PC-9 (cell line): ENCODE measurements at regions not wholly inside any gene's neighbourhood (a gene's known extent, or its start where the extent isn't known, plus 50 kb on each side); places are given as distances from the start of the nearest gene placed in this dataset.
"Not testable (repeated sequence)": the region's sequence is repeated elsewhere in the genome, so short reads cannot be mapped to it uniquely, and the experiment has no call there.

Source experiments
- EZH2 ChIP-seq: fragments of 200-600 bp; sonication (generic); IDR thresholded peaks from 2 replicates; pipeline ENCODE4 v1.8.0; 2017; ENCODE audit warnings: antibody characterized with exemption, low read depth
- TF ChIP-seq, protein P1 (sequence below): fragments of 200-600 bp; sonication (generic); conservative IDR thresholded peaks from 2 replicates; pipeline ENCODE4 v1.6.1; 2017; ENCODE audit warnings: mixed run types, antibody characterized with exemption, mild to moderate bottlenecking, moderate library complexity

DNA sequence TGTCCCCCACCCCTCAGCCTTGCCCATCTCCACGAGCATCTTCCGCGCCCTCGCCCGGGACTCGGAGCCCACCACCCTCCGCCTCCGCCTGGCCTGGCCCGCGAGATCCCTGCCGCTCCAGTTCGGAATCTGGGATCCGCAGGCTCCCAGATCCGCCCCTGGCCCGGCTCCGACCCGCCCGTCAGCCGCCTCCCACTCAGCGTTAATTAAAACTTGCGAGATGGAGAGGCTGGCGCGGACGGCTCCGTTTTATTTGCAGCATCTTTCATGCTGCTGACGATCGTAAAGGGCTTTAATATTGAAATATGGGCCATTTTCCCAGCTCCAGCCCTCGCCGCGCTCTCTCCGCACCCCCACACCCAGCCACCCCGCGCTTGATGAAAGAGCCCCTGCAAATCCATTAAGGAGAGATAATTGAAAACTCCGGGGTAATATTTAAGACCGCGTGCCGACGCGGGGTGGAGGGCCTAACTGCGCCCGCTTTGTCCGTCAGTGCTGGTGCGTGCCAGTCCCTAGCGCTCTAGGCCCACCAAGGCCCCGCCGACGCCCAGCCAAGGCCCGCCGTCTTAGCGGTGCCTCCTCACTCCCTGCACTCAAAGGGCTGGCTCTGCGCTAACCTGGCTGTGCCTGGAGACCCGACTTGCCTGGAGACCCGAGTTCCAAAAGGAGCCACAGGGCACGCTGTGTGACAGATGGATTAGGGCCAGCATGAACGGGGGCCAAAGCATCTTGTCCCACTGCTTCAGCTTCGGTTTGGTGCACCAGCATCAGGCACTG is 53.4 kb downstream of the HOXC4 start:
- TF ChIP-seq, protein P1, sequence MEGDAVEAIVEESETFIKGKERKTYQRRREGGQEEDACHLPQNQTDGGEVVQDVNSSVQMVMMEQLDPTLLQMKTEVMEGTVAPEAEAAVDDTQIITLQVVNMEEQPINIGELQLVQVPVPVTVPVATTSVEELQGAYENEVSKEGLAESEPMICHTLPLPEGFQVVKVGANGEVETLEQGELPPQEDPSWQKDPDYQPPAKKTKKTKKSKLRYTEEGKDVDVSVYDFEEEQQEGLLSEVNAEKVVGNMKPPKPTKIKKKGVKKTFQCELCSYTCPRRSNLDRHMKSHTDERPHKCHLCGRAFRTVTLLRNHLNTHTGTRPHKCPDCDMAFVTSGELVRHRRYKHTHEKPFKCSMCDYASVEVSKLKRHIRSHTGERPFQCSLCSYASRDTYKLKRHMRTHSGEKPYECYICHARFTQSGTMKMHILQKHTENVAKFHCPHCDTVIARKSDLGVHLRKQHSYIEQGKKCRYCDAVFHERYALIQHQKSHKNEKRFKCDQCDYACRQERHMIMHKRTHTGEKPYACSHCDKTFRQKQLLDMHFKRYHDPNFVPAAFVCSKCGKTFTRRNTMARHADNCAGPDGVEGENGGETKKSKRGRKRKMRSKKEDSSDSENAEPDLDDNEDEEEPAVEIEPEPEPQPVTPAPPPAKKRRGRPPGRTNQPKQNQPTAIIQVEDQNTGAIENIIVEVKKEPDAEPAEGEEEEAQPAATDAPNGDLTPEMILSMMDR, result not testable (repeated sequence)
- TF ChIP-seq EZH2, result not testable (repeated sequence)
